ENCODE measurements at regions not wholly inside any gene's neighbourhood (a gene's known extent, or its start where the extent isn't known, plus 50 kb on each side); places are given as distances from the start of the nearest gene placed in this dataset.

- Mint-ChIP-seq H3K27ac (no peak overlapping the region), H3K36me3 (no peaks in the 10 kb centered on the region), H3K4me1 (no peaks in the 10 kb centered on the region), H3K4me3 (no peak overlapping the region), H3K9me3 (peaks cover 2% of the 10 kb centered on the region), H3K27me3 (peaks cover 5% of the 10 kb centered on the region)
- DNase-seq (ENCODE audit: low spot score in 2 of 2) (no peak), ATAC-seq (ENCODE audit: low read depth) (no peak)
Measured at GRCh38 chr21:41037936-41038335, 130.0 kb upstream of the BACE2 start.

GRCh38 chr21:41043014-41043413 is 124.9 kb upstream of the BACE2 start:
- Mint-ChIP-seq H3K27ac (no peak overlapping the region), H3K9me3 (no peaks in the 10 kb centered on the region), H3K36me3 (no peaks in the 10 kb centered on the region), H3K4me1 (no peaks in the 10 kb centered on the region), H3K4me3 (no peak overlapping the region), H3K27me3 (peaks cover 8% of the 10 kb centered on the region)
- ATAC-seq (ENCODE audit: low read depth) (no peak), DNase-seq (ENCODE audit: low spot score in 2 of 2) (no peak)

GRCh38 chr21:41045534-41046268 is 122.3 kb upstream of the BACE2 start:
- no peaks in the 10 kb centered on the region for H3K9me3 Mint-ChIP-seq
- no peaks in the 10 kb centered on the region for H3K36me3 Mint-ChIP-seq
- peaks cover 11% of the 10 kb centered on the region for H3K27me3 Mint-ChIP-seq
- no peak overlapping the region for H3K27ac Mint-ChIP-seq
- H3K4me1 Mint-ChIP-seq, result no peaks in the 10 kb centered on the region
- H3K4me3 Mint-ChIP-seq, result no peak overlapping the region
- DNase-seq (ENCODE audit: low spot score in 2 of 2), result no peak
- no peak for ATAC-seq (ENCODE audit: low read depth)

GRCh38 chr21:41048145-41048544 is 119.8 kb upstream of the BACE2 start:
- Mint-ChIP-seq H3K9me3 (no peaks in the 10 kb centered on the region), H3K4me3 (no peak overlapping the region), H3K36me3 (no peaks in the 10 kb centered on the region), H3K27me3 (peaks cover 10% of the 10 kb centered on the region), H3K27ac (no peak overlapping the region), H3K4me1 (no peaks in the 10 kb centered on the region)
- DNase-seq (ENCODE audit: low spot score in 2 of 2), result no peak
- no peak for ATAC-seq (ENCODE audit: low read depth)

- no peaks in the 10 kb centered on the region for H3K9me3 Mint-ChIP-seq
- no peak for ATAC-seq (ENCODE audit: low read depth)
- H3K4me3 Mint-ChIP-seq, result no peak overlapping the region
- H3K4me1 Mint-ChIP-seq, result no peaks in the 10 kb centered on the region
- H3K27ac Mint-ChIP-seq, result no peak overlapping the region
- peaks cover 11% of the 10 kb centered on the region for H3K27me3 Mint-ChIP-seq
- no peaks in the 10 kb centered on the region for H3K36me3 Mint-ChIP-seq
- DNase-seq (ENCODE audit: low spot score in 2 of 2), result no peak
Measured at GRCh38 chr21:41048623-41049022, 119.3 kb upstream of the BACE2 start.

- H3K27ac Mint-ChIP-seq, result no peak overlapping the region
- peaks cover 6% of the 10 kb centered on the region for H3K27me3 Mint-ChIP-seq
- no peaks in the 10 kb centered on the region for H3K9me3 Mint-ChIP-seq
- no peak for DNase-seq (ENCODE audit: low spot score in 2 of 2)
- H3K36me3 Mint-ChIP-seq, result no peaks in the 10 kb centered on the region
- H3K4me3 Mint-ChIP-seq, result no peak overlapping the region
- no peak for ATAC-seq (ENCODE audit: low read depth)
- no peaks in the 10 kb centered on the region for H3K4me1 Mint-ChIP-seq
Measured at GRCh38 chr21:41052820-41053555, 115.0 kb upstream of the BACE2 start.

GRCh38 chr21:41054018-41054578 is 113.9 kb upstream of the BACE2 start:
- no peak overlapping the region for H3K27ac Mint-ChIP-seq
- H3K27me3 Mint-ChIP-seq, result peaks cover 6% of the 10 kb centered on the region
- DNase-seq (ENCODE audit: low spot score in 2 of 2) (no peak), ATAC-seq (ENCODE audit: low read depth) (no peak)
- no peaks in the 10 kb centered on the region for H3K9me3 Mint-ChIP-seq
- H3K4me3 Mint-ChIP-seq, result no peak overlapping the region
- H3K36me3 Mint-ChIP-seq, result no peaks in the 10 kb centered on the region
- H3K4me1 Mint-ChIP-seq, result no peaks in the 10 kb centered on the region

GRCh38 chr21:41055266-41055665 is 112.7 kb upstream of the BACE2 start:
- Mint-ChIP-seq H3K36me3 (no peaks in the 10 kb centered on the region), H3K27me3 (peaks cover 12% of the 10 kb centered on the region), H3K4me1 (no peaks in the 10 kb centered on the region), H3K9me3 (no peaks in the 10 kb centered on the region), H3K27ac (no peak overlapping the region), H3K4me3 (no peak overlapping the region)
- no peak for ATAC-seq (ENCODE audit: low read depth)
- DNase-seq (ENCODE audit: low spot score in 2 of 2), result no peak

- no peak for ATAC-seq (ENCODE audit: low read depth)
- DNase-seq (ENCODE audit: low spot score in 2 of 2), result no peak
- no peak overlapping the region for H3K27ac Mint-ChIP-seq
Measured at GRCh38 chr21:41059871-41060270, 108.1 kb upstream of the BACE2 start.

GRCh38 chr21:41061701-41062100 is 106.3 kb upstream of the BACE2 start:
- no peak overlapping the region for H3K27ac Mint-ChIP-seq
- H3K36me3 Mint-ChIP-seq, result no peaks in the 10 kb centered on the region
- H3K4me3 Mint-ChIP-seq, result no peak overlapping the region
- peaks cover 16% of the 10 kb centered on the region for H3K27me3 Mint-ChIP-seq
- H3K4me1 Mint-ChIP-seq, result no peaks in the 10 kb centered on the region
- DNase-seq (ENCODE audit: low spot score in 2 of 2), result no peak
- H3K9me3 Mint-ChIP-seq, result no peaks in the 10 kb centered on the region
- ATAC-seq (ENCODE audit: low read depth), result no peak

More at GRCh38 chr21:41059871-41060270, 108.1 kb upstream of the BACE2 start:
- peaks cover 15% of the 10 kb centered on the region for H3K27me3 Mint-ChIP-seq
- no peak overlapping the region for H3K4me3 Mint-ChIP-seq
- no peaks in the 10 kb centered on the region for H3K4me1 Mint-ChIP-seq
- H3K9me3 Mint-ChIP-seq, result no peaks in the 10 kb centered on the region
- no peaks in the 10 kb centered on the region for H3K36me3 Mint-ChIP-seq

- Mint-ChIP-seq H3K4me3 (no peak overlapping the region), H3K27ac (no peak overlapping the region), H3K4me1 (peaks cover 7% of the 10 kb centered on the region), H3K36me3 (no peaks in the 10 kb centered on the region), H3K27me3 (peaks cover 21% of the 10 kb centered on the region), H3K9me3 (no peaks in the 10 kb centered on the region)
- DNase-seq (ENCODE audit: low spot score in 2 of 2) (no peak), ATAC-seq (ENCODE audit: low read depth) (no peak)
Measured at GRCh38 chr21:41064334-41064791, 103.6 kb upstream of the BACE2 start.

GRCh38 chr21:41064951-41065350 is 103.0 kb upstream of the BACE2 start:
- Mint-ChIP-seq H3K9me3 (no peaks in the 10 kb centered on the region), H3K27me3 (peaks cover 16% of the 10 kb centered on the region)
- no peak for DNase-seq (ENCODE audit: low spot score in 2 of 2)

GRCh38 chr21:41065539-41065938 is 102.4 kb upstream of the BACE2 start:
- no peaks in the 10 kb centered on the region for H3K9me3 Mint-ChIP-seq
- H3K4me3 Mint-ChIP-seq, result no peak overlapping the region
- no peak overlapping the region for H3K27ac Mint-ChIP-seq
- peaks cover 7% of the 10 kb centered on the region for H3K4me1 Mint-ChIP-seq
- no peaks in the 10 kb centered on the region for H3K36me3 Mint-ChIP-seq
- H3K27me3 Mint-ChIP-seq, result peaks cover 12% of the 10 kb centered on the region
- ATAC-seq (ENCODE audit: low read depth) (no peak), DNase-seq (ENCODE audit: low spot score in 2 of 2) (no peak)

More at GRCh38 chr21:41064951-41065350, 103.0 kb upstream of the BACE2 start:
- H3K36me3 Mint-ChIP-seq, result no peaks in the 10 kb centered on the region
- peaks cover 7% of the 10 kb centered on the region for H3K4me1 Mint-ChIP-seq
- no peak for ATAC-seq (ENCODE audit: low read depth)
- H3K4me3 Mint-ChIP-seq, result no peak overlapping the region
- H3K27ac Mint-ChIP-seq, result no peak overlapping the region

- H3K4me1 Mint-ChIP-seq, result peaks cover 7% of the 10 kb centered on the region
- ATAC-seq (ENCODE audit: low read depth), result no peak
- peaks cover 11% of the 10 kb centered on the region for H3K27me3 Mint-ChIP-seq
- DNase-seq (ENCODE audit: low spot score in 2 of 2), result no peak
- no peaks in the 10 kb centered on the region for H3K9me3 Mint-ChIP-seq
- no peak overlapping the region for H3K27ac Mint-ChIP-seq
- no peak overlapping the region for H3K4me3 Mint-ChIP-seq
- no peaks in the 10 kb centered on the region for H3K36me3 Mint-ChIP-seq
Measured at GRCh38 chr21:41066086-41066938, 101.6 kb upstream of the BACE2 start.

Measured in memory B cell (primary cell).